HG02884 (cell line): ENCODE measurements at regions not wholly inside any gene's neighbourhood (a gene's known extent, or its start where the extent isn't known, plus 50 kb on each side); places are given as distances from the start of the nearest gene placed in this dataset.
"Not testable (repeated sequence)": the region's sequence is repeated elsewhere in the genome, so short reads cannot be mapped to it uniquely, and the experiment has no call there.

Source experiments
- ATAC-seq: cut with Tn5 transposase; IDR thresholded peaks from one replicate; pipeline ENCODE4 v1.9.1; 2021; ENCODE audit warnings: mild to moderate bottlenecking, moderate library complexity; ENCODE audit not compliant: unreplicated experiment

DNA sequence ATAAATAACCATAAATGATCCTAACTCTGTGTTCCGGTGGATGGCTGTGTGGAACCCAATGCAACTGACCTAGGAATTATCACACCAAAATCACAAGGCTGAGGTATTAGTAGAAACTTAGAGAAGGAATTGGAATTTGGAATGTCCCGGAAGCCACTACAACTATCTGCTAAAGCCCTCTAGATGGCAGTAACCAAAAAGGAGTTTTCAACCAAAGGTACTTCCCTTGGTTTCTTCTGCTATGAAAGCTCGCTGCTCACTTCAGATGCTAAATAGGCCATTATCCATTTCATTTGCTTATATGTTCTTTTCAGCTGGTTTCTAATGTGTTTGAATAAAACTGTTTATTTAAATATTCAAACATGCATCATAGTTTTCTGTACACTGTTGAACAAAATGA lies 1589.1 kb upstream of the SPRY2 start:
- no peak for ATAC-seq

- no peak for ATAC-seq
These were observed 1586.4 kb upstream of the SPRY2 start for GRCh38 chr13:81927347-81927746.

DNA sequence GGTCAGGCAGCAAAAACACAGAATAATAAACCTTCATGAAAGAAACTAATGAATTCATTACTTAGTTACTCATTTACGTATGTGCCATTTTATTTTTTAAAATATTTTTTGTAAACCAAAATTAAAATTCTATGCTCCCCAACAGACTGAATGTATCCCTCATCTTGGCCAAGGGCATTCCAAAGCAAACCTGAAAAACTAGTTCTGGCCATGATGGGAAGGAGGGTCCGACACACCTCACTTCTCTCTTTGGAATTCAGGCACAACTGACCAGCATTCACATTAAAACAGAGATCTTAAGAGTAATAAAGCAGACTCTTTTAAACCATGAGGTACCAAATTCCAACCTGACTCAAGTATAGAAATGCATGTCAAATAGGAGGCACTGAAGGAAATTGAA lies 1576.9 kb upstream of the SPRY2 start:
- no peak for ATAC-seq

- no peak for ATAC-seq
These were observed 1575.5 kb upstream of the SPRY2 start for GRCh38 chr13:81916461-81916860.

- ATAC-seq, result no peak
These were observed 1567.0 kb upstream of the SPRY2 start for GRCh38 chr13:81907787-81908372.

DNA sequence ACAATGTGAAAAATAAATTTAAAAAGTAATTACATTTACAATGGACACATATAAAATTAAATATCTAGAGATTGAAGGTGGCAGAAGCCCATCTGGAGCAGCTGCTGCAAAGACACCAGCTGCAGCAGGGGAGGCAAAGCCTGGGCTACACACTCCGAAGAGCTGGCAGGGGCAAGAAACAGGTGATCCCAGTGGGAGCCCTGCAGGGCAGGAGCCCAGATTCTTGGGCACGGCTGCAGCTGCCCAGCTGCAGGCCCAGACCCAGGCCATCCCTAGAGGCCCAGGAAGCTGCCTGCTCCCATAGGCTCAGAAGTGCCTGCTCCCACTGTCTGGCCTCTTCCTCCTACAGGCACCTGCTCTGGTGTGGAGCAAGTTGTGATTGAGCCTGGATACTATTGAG lies 1547.9 kb upstream of the SPRY2 start:
- ATAC-seq, result no peak

DNA sequence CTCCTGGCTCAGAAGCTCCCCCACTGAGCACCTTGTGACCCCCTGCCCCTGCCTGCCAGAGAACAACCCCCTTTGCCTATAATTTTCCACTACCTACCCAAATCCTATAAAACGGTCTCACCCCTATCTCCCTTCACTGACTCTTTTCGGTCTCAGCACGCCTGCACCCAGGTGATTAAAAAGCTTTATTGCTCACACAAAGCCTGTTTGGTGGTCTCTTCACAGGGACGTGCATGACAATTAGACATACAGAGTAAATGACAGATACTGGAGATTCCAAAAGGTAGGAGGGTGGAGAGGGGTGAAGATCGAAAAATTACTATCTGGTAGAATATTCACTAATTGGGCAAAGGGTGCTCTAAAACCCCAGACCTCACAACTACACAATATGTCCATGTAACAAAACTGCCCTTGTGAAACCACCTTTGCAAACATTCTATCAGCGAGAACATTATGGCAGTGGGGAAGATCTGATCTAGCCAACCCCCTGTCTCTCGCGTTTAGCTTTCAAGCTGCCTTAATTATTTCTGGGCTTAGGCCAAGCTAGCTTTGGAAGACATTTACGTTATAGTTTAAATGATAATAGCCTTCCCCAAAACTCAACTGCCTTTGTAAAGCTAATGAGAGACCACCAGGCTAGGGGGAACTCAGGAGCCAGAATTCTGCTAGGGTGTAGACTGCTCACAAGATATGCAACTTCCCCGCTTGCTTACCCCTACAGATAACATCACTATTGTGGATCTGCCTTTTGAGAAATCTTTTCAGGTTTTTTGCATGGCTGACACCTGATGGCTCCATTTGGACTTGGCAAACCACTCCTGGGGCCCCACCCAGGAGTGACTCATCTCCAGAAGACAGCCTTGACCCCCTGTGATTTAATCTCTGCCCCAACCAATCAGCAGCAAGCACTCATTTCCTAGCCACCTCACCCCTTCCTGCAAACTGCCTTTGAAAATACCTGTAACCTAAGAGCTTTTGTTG lies 1534.0 kb upstream of the SPRY2 start:
- no peak for ATAC-seq

DNA sequence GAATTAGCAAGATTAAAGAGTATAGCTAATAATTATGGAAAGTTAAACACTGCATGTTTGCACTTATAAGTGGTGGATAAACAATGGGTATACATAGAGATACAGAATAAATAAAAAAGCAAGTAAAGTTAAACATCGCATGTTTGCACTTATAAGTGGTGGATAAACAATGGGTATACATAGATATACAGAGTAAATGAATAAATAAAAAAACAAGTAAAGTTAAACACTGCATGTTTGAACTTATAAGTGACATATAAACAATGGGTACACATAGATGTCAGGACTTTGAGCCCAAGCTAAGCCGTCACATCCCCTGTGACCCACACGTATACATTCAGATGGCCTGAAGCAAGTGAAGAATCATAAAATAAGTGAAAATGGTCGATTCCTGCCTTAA lies 1533.3 kb upstream of the SPRY2 start:
- no peak for ATAC-seq

GRCh38 chr13:81872581-81872980 lies 1531.7 kb upstream of the SPRY2 start:
- no peak for ATAC-seq

- ATAC-seq, result not testable (repeated sequence)
These were observed 1530.9 kb upstream of the SPRY2 start for GRCh38 chr13:81871751-81872325.

GRCh38 chr13:81848291-81848690 lies 1507.4 kb upstream of the SPRY2 start:
- ATAC-seq, result no peak

DNA sequence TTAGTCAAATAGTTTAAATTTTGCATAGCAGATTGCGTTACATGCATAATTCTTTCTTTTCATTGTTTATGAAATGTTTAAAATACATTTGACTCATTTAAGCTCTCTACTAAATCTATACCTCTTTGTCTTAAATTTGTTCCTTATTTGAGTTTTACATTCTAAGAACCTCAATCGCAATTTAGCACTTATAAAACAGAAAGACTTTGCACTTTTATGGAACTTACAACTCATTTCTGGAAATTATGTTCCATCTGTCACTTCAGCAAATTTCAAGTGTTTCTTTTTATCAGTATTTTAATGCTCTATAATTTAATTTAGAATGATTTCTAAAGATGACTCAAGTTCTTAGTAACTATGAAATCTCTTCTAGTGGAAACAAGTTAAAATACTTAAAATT lies 1505.8 kb upstream of the SPRY2 start:
- no peak for ATAC-seq

GRCh38 chr13:81821259-81821658 lies 1480.3 kb upstream of the SPRY2 start:
- no peak for ATAC-seq

GRCh38 chr13:81800433-81800832 lies 1459.5 kb upstream of the SPRY2 start:
- no peak for ATAC-seq

DNA sequence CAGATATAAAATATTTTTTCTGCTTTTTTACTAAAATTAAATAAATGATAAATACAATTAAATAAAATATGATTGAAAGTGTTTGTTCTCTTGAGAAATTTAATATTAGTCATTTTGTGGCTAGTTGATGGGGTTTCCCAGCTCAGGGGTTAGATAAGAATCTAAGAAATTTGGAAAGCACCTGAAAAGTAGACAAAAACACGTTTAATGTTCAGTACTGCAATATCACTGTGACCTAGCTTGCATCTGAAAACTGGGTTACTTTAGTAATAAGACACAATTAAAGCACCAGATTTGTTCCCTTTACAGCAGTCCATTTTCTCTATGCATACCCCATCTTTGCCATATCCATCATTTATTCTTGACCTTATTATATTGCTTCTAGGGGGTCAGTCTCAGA lies 1454.8 kb upstream of the SPRY2 start:
- no peak for ATAC-seq

- ATAC-seq, result no peak
These were observed 1450.7 kb upstream of the SPRY2 start for GRCh38 chr13:81791641-81792040.

DNA sequence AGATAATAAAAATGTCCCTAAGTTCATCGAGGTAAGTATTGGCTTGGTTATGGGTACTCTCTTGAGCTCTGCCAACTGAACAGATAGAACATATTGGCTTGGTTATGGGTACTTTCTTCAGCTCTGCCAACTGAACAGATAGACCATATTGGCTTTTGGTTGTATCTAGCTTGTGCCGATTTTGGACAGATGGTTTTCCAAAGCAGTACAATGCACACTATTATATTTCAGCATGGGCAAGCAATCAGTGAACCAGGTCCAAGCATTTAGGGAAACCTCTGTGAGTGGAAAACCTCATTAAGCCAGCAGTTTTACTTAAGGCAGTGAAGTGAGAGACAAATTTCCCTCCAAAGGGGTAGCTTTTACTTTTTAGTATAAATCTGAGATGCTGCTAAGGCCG lies 1440.5 kb upstream of the SPRY2 start:
- no peak for ATAC-seq

GRCh38 chr13:81779876-81780275 lies 1439.0 kb upstream of the SPRY2 start:
- no peak for ATAC-seq

DNA sequence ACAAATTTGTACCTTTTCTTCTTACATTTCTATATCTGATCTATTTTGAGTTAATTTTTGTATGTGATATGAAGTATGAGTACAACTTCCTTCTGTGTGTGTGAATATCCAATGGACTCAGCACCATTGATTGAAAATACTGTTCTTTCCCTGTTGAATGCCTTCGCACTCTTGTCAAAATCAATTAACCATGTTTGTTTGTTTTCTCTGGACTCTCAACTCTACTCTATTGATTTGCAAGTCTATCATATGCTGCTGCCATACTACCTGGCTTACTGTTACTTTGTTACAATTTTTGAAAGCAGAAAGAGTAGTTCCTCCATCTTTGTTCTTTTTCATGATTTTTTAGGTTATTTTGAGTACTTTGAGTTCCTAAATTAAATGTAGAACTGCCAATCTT lies 1437.4 kb upstream of the SPRY2 start:
- no peak for ATAC-seq

GRCh38 chr13:81773263-81773662 lies 1432.3 kb upstream of the SPRY2 start:
- ATAC-seq, result no peak

DNA sequence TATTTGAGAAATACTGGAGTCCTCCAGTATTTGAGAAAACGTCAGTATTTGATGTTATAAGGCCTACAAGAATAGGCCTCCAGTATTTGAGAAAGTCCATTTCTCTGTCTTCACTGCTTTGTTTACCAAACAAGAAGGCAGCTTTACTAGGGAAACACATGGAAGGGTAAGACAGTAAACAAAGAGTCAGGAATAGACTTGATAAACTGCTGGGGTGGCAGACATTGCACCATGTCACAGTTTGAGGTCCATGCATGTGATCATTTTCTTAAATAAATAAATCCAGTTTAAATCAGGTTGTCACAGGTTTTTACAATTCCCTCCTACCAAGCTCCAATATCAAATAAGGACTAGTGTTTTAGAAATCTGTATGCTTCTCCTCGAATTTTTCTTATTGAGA lies 1431.0 kb upstream of the SPRY2 start:
- no peak for ATAC-seq

DNA sequence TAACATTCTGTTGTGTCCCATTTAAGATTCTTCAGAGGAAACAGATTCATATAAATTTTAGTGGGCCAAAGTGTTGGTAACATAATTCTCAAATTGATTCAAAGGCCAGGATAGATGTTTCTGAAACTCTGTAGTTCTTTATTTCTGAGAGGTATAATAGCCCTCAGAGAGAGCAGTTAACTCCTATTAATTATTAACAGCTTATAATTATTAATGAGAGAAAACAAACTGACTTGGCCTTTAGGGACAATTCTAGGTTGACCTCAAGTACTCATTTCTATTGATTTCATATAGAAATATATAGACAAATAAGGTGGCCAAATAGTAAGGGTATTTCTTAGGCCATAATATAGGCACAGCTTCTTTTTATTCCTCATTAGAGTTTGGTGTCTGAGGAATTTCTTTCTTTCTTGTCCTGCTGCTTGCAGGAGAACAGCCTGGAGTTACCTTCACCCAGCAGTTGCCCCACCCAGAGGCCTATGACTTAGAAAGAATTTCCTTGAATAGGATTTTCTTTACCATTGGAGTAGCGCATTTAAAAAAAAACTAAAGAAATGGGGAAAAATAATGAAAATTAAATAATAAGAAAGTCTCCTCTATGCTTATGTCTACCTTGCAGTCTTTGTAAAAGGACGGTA lies 1430.1 kb upstream of the SPRY2 start:
- no peak for ATAC-seq
